HG02588 (cell line): ENCODE measurements at regions not wholly inside any gene's neighbourhood (a gene's known extent, or its start where the extent isn't known, plus 50 kb on each side); places are given as distances from the start of the nearest gene placed in this dataset.
"Not testable (repeated sequence)": the region's sequence is repeated elsewhere in the genome, so short reads cannot be mapped to it uniquely, and the experiment has no call there.

Source experiments
- ATAC-seq: cut with Tn5 transposase; IDR thresholded peaks from one replicate; pipeline ENCODE4 v1.9.1; 2021; ENCODE audit warnings: mild to moderate bottlenecking, moderate library complexity; ENCODE audit not compliant: unreplicated experiment

GRCh38 chr2:226540204-226540994 lies 259.2 kb downstream of the IRS1 start:
- ATAC-seq = no peak

GRCh38 chr2:226536410-226536809 lies 263.2 kb downstream of the IRS1 start:
- ATAC-seq = no peak

- not testable (repeated sequence) for ATAC-seq
Observed at GRCh38 chr2:226532976-226533375, 266.6 kb downstream of the IRS1 start.

- ATAC-seq = no peak
Observed at GRCh38 chr2:226531061-226531810, 268.4 kb downstream of the IRS1 start.

- ATAC-seq = no peak
Observed at GRCh38 chr2:226529556-226529955, 270.1 kb downstream of the IRS1 start.

GRCh38 chr2:226526716-226527115 lies 272.9 kb downstream of the IRS1 start:
- no peak for ATAC-seq

GRCh38 chr2:226524381-226524843 lies 275.2 kb downstream of the IRS1 start:
- no peak for ATAC-seq

- ATAC-seq = no peak
Observed at GRCh38 chr2:226520723-226521122, 278.9 kb downstream of the IRS1 start.

- no peak for ATAC-seq
Observed at GRCh38 chr2:226515344-226516055, 284.1 kb downstream of the IRS1 start.

- ATAC-seq = no peak
Observed at GRCh38 chr2:226514895-226515294, 284.7 kb downstream of the IRS1 start.

GRCh38 chr2:226511311-226511710 lies 288.3 kb downstream of the IRS1 start:
- no peak for ATAC-seq

GRCh38 chr2:226508683-226509082 lies 290.9 kb downstream of the IRS1 start:
- ATAC-seq = no peak

- ATAC-seq = no peak
Observed at GRCh38 chr2:226508005-226508404, 291.6 kb downstream of the IRS1 start.

- ATAC-seq = no peak
Observed at GRCh38 chr2:226497146-226497909, 302.3 kb downstream of the IRS1 start.

- no peak for ATAC-seq
Observed at GRCh38 chr2:226496273-226496550, 303.4 kb downstream of the IRS1 start.

GRCh38 chr2:226495466-226496272 lies 304.0 kb downstream of the IRS1 start:
- ATAC-seq = no peak

- ATAC-seq = no peak
Observed at GRCh38 chr2:226491112-226491511, 308.5 kb downstream of the IRS1 start.

- ATAC-seq = peak; percentile 87
Observed at GRCh38 chr2:226489775-226490541, 309.7 kb downstream of the IRS1 start.

GRCh38 chr2:226488034-226488433 lies 311.6 kb downstream of the IRS1 start:
- ATAC-seq = no peak
